DND-41 (cell line): ENCODE measurements at regions not wholly inside any gene's neighbourhood (a gene's known extent, or its start where the extent isn't known, plus 50 kb on each side); places are given as distances from the start of the nearest gene placed in this dataset.
"Not testable (repeated sequence)": the region's sequence is repeated elsewhere in the genome, so short reads cannot be mapped to it uniquely, and the experiment has no call there.

ENCODE experiments used
- ATAC-seq: fragments of 200-7000 bp; cut with Tn5 transposase; 3 replicates; pipeline ENCODE4 v1.9.1; 2021; ENCODE audit warnings: low read depth; ENCODE audit not compliant: insufficient read depth
- DNase-seq: peaks from one replicate; pipeline ENCODE4 v3.0.0-alpha.2; 2020
- H2AFZ ChIP-seq: 2 replicates; pipeline ENCODE4 v1.6.0; 2012; ENCODE audit warnings: low read depth, low read length
- H3K27ac ChIP-seq: 2 replicates; pipeline ENCODE4 v1.5.1; 2012; ENCODE audit warnings: low read length, inconsistent platforms
- H3K27me3 ChIP-seq: fragments of 200-600 bp; sonication (generic); 2 replicates; pipeline ENCODE4 v1.6.0; 2012; ENCODE audit warnings: low read length, mild to moderate bottlenecking, inconsistent platforms; ENCODE audit not compliant: insufficient read depth, poor library complexity
- H3K36me3 ChIP-seq: 2 replicates; pipeline ENCODE4 v1.5.1; 2012; ENCODE audit warnings: low read length, inconsistent platforms; ENCODE audit not compliant: insufficient read depth
- H3K4me1 ChIP-seq: 2 replicates; pipeline ENCODE4 v1.5.1; 2012; ENCODE audit warnings: mild to moderate bottlenecking, low read length; ENCODE audit not compliant: insufficient read depth
- H3K4me2 ChIP-seq: 2 replicates; pipeline ENCODE4 v1.6.0; 2012; ENCODE audit warnings: mild to moderate bottlenecking, moderate library complexity, low read length, inconsistent platforms; ENCODE audit not compliant: insufficient read depth
- H3K4me3 ChIP-seq, 2 experiments: fragments of 200-600 bp in 1 of 2; shearing (Covaris generic) in 1 of 2; 2 replicates each; pipeline ENCODE4 v1.5.1; 2012 to 2016; ENCODE audit warnings: inconsistent platforms in 2 of 2, low read length in 2 of 2, mild to moderate bottlenecking in 2 of 2, low read depth in 1 of 2, moderate library complexity in 1 of 2
- H3K79me2 ChIP-seq: 2 replicates; pipeline ENCODE4 v1.6.0; 2012; ENCODE audit warnings: low read length, inconsistent platforms; ENCODE audit not compliant: insufficient read depth
- H3K9ac ChIP-seq: 2 replicates; pipeline ENCODE4 v1.6.0; 2012; ENCODE audit warnings: low read depth, mild to moderate bottlenecking, inconsistent platforms, low read length, moderate library complexity
- H3K9me3 ChIP-seq: 2 replicates; pipeline ENCODE4 v1.5.1; 2012; ENCODE audit warnings: low read length, moderate library complexity, mild to moderate bottlenecking, inconsistent platforms; ENCODE audit not compliant: insufficient read depth, severe bottlenecking
- H4K20me1 ChIP-seq: 2 replicates; pipeline ENCODE4 v1.6.0; 2012; ENCODE audit warnings: low read length; ENCODE audit not compliant: insufficient read depth
- CTCF ChIP-seq: IDR thresholded peaks from 2 replicates; pipeline ENCODE4 v1.5.1; 2012; ENCODE audit warnings: borderline replicate concordance, low read length, moderate library complexity, mild to moderate bottlenecking; ENCODE audit not compliant: poor library complexity, severe bottlenecking; ENCODE audit errors: extremely low read depth
- EZH2 ChIP-seq: IDR thresholded peaks from 3 replicates; pipeline ENCODE4 v1.6.1; 2012; ENCODE audit warnings: borderline replicate concordance, low read depth, mild to moderate bottlenecking, moderate library complexity, low read length, inconsistent platforms; ENCODE audit not compliant: severe bottlenecking

GRCh38 chr10:125411724-125412123 lies 251.4 kb upstream of the CTBP2 start:
- Histone ChIP-seq H2AFZ (no peak overlapping the region), H3K79me2 (no peaks in the 10 kb centered on the region)
- TF ChIP-seq EZH2 (no peak), CTCF (no peak)

DNA sequence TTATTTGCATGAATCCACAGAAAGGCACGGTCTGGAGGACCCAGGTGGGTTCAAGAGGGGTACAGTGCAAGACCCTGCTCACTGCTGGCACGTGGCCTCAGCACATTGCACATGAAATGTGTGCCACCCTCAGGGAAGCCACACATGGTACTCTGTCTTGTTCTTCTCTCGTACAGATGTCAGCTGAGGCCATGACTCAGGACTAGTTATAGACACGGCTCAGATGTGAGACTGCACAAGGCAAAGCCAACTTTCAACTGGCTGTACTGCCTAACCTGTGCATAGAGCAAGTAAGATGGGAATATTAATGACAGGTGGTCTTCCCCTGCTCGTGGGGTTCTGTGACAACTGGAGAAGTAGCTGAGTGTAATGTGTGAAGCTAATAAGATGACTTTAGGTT lies 249.4 kb upstream of the CTBP2 start:
- Histone ChIP-seq H4K20me1 (no peaks in the 10 kb centered on the region), H3K9me3 (no peaks in the 10 kb centered on the region), H3K79me2 (no peaks in the 10 kb centered on the region), H3K4me1 (no peaks in the 10 kb centered on the region), H3K27ac (no peak overlapping the region), H2AFZ (no peak overlapping the region), H3K36me3 (no peaks in the 10 kb centered on the region), H3K4me2 (no peak overlapping the region), H3K9ac (no peak overlapping the region), H3K4me3 (no peak overlapping the region), H3K27me3 (no peaks in the 10 kb centered on the region)
- no peak for ATAC-seq
- TF ChIP-seq EZH2 (no peak), CTCF (no peak)
- no peak for DNase-seq

More at GRCh38 chr10:125411724-125412123, 251.4 kb upstream of the CTBP2 start:
- Histone ChIP-seq H3K27ac (no peak overlapping the region), H3K4me2 (no peak overlapping the region), H3K4me1 (no peaks in the 10 kb centered on the region), H3K9me3 (no peaks in the 10 kb centered on the region), H3K36me3 (no peaks in the 10 kb centered on the region), H3K9ac (no peak overlapping the region), H3K27me3 (peaks cover 4% of the 10 kb centered on the region), H4K20me1 (no peaks in the 10 kb centered on the region), H3K4me3 (no peak overlapping the region)
- no peak for ATAC-seq
- no peak for DNase-seq

GRCh38 chr10:125407557-125407956 lies 247.2 kb upstream of the CTBP2 start:
- Histone ChIP-seq H4K20me1 (no peaks in the 10 kb centered on the region), H2AFZ (no peak overlapping the region), H3K27me3 (no peaks in the 10 kb centered on the region), H3K4me2 (no peak overlapping the region), H3K79me2 (no peaks in the 10 kb centered on the region), H3K36me3 (no peaks in the 10 kb centered on the region), H3K27ac (no peak overlapping the region), H3K9ac (no peak overlapping the region), H3K4me1 (no peaks in the 10 kb centered on the region), H3K4me3 (no peak overlapping the region), H3K9me3 (no peaks in the 10 kb centered on the region)
- DNase-seq (no peak), ATAC-seq (no peak)
- TF ChIP-seq EZH2 = no peak
- no peak for TF ChIP-seq CTCF

- Histone ChIP-seq H2AFZ (no peak overlapping the region), H3K4me3 (no peak overlapping the region), H3K27me3 (no peaks in the 10 kb centered on the region), H4K20me1 (no peaks in the 10 kb centered on the region), H3K27ac (no peak overlapping the region), H3K4me1 (no peaks in the 10 kb centered on the region), H3K79me2 (no peaks in the 10 kb centered on the region), H3K4me2 (no peak overlapping the region), H3K36me3 (no peaks in the 10 kb centered on the region), H3K9me3 (no peaks in the 10 kb centered on the region), H3K9ac (no peak overlapping the region)
- DNase-seq (no peak), ATAC-seq (no peak)
- TF ChIP-seq EZH2 = no peak
- no peak for TF ChIP-seq CTCF
Measured at GRCh38 chr10:125407000-125407502, 246.7 kb upstream of the CTBP2 start.

GRCh38 chr10:125404902-125405301 lies 244.5 kb upstream of the CTBP2 start:
- H3K27me3 ChIP-seq, H2AFZ ChIP-seq, DNase-seq, H3K9ac ChIP-seq, H3K36me3 ChIP-seq, H3K9me3 ChIP-seq, ATAC-seq, H4K20me1 ChIP-seq, H3K79me2 ChIP-seq, H3K27ac ChIP-seq, H3K4me1 ChIP-seq, H3K4me3 ChIP-seq, H3K4me2 ChIP-seq: not testable (repeated sequence)
